SK-N-SH treated with all-trans-retinoic acid at 6 μM for 48 hours (cell line): ENCODE measurements at regions not wholly inside any gene's neighbourhood (a gene's known extent, or its start where the extent isn't known, plus 50 kb on each side); places are given as distances from the start of the nearest gene placed in this dataset.

Experiments
- ATAC-seq: fragments of 200-7000 bp; cut with Tn5 transposase; 3 replicates; pipeline ENCODE4 v1.9.1; 2020; ENCODE audit warnings: mild to moderate bottlenecking, moderate library complexity
- ARNTL ChIP-seq: fragments of 450-650 bp; formaldehyde crosslinking; IDR thresholded peaks from 2 replicates; pipeline ENCODE4 v1.5.0; 2020; ENCODE audit warnings: low read depth, mild to moderate bottlenecking, moderate library complexity, borderline replicate concordance
- ESRRG ChIP-seq: fragments of 250-450 bp; sonication (Bioruptor Pico); IDR thresholded peaks from 2 replicates; pipeline ENCODE4 v1.6.1; 2021; ENCODE audit warnings: mild to moderate bottlenecking
- ISL1 ChIP-seq: fragments of 250-450 bp; sonication (Bioruptor Pico); IDR thresholded peaks from 2 replicates; pipeline ENCODE4 v2.1.2; 2022; ENCODE audit warnings: mild to moderate bottlenecking, moderate library complexity
- OSR1 ChIP-seq: fragments of 250-450 bp; sonication (Bioruptor Pico); IDR thresholded peaks from 2 replicates; pipeline ENCODE4 v1.8.0; 2022; ENCODE audit warnings: moderate library complexity, mild to moderate bottlenecking, inconsistent platforms
- ZNF565 ChIP-seq: fragments of 450-650 bp; formaldehyde crosslinking; conservative IDR thresholded peaks from 2 replicates; pipeline ENCODE4 v1.5.0; 2020; ENCODE audit warnings: low read depth, mild to moderate bottlenecking, moderate library complexity
- TF ChIP-seq, protein P1 (sequence below): fragments of 250-450 bp; sonication (Bioruptor Pico); IDR thresholded peaks from 2 replicates; pipeline ENCODE4 v1.5.0; 2020; ENCODE audit warnings: mild to moderate bottlenecking, moderate library complexity
- TF ChIP-seq, protein P2 (sequence below): fragments of 250-450 bp; sonication (Bioruptor Pico); IDR thresholded peaks from 2 replicates; pipeline ENCODE4 v1.5.1; 2021; ENCODE audit warnings: mild to moderate bottlenecking, moderate library complexity
- TF ChIP-seq, protein P3 (sequence below): fragments of 250-450 bp; sonication (Bioruptor Pico); IDR thresholded peaks from 2 replicates; pipeline ENCODE4 v1.8.0; 2021; ENCODE audit warnings: low read depth, mild to moderate bottlenecking, moderate library complexity, borderline replicate concordance
- TF ChIP-seq, protein P4 (sequence below): fragments of 250-450 bp; sonication (Bioruptor Pico); IDR thresholded peaks from 2 replicates; pipeline ENCODE4 v1.8.0; 2020; ENCODE audit warnings: mild to moderate bottlenecking, moderate library complexity, borderline replicate concordance

DNA sequence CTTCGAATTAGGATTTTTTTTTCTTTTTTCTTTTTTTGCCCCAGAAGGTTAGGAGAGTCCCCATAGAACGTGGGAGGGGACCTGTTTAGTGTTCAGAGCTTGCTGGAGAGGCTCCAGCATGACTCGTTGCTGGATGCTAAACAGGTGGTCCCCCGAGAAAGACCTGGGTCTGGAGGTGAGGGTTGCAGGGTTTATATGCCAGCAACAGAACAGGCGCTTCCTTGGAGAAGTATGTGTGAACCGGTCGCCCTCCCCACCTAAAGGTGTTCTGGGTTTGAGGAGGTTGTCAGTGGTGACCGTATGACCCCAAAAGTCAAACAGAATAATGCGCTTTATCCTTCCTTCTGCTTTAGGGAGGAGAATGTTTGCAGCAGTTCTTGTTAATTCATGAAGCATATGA lies 52.1 kb upstream of the SHOX start (continued):
- TF ChIP-seq, protein P1, sequence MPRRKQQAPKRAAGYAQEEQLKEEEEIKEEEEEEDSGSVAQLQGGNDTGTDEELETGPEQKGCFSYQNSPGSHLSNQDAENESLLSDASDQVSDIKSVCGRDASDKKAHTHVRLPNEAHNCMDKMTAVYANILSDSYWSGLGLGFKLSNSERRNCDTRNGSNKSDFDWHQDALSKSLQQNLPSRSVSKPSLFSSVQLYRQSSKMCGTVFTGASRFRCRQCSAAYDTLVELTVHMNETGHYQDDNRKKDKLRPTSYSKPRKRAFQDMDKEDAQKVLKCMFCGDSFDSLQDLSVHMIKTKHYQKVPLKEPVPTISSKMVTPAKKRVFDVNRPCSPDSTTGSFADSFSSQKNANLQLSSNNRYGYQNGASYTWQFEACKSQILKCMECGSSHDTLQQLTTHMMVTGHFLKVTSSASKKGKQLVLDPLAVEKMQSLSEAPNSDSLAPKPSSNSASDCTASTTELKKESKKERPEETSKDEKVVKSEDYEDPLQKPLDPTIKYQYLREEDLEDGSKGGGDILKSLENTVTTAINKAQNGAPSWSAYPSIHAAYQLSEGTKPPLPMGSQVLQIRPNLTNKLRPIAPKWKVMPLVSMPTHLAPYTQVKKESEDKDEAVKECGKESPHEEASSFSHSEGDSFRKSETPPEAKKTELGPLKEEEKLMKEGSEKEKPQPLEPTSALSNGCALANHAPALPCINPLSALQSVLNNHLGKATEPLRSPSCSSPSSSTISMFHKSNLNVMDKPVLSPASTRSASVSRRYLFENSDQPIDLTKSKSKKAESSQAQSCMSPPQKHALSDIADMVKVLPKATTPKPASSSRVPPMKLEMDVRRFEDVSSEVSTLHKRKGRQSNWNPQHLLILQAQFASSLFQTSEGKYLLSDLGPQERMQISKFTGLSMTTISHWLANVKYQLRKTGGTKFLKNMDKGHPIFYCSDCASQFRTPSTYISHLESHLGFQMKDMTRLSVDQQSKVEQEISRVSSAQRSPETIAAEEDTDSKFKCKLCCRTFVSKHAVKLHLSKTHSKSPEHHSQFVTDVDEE (CRISPR knock-in tag), result no peak
- TF ChIP-seq ARNTL (CRISPR knock-in tag) (no peak), ESRRG (no peak)
- TF ChIP-seq, protein P2, sequence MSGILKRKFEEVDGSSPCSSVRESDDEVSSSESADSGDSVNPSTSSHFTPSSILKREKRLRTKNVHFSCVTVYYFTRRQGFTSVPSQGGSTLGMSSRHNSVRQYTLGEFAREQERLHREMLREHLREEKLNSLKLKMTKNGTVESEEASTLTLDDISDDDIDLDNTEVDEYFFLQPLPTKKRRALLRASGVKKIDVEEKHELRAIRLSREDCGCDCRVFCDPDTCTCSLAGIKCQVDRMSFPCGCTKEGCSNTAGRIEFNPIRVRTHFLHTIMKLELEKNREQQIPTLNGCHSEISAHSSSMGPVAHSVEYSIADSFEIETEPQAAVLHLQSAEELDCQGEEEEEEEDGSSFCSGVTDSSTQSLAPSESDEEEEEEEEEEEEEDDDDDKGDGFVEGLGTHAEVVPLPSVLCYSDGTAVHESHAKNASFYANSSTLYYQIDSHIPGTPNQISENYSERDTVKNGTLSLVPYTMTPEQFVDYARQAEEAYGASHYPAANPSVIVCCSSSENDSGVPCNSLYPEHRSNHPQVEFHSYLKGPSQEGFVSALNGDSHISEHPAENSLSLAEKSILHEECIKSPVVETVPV (CRISPR knock-in tag), result no peak
- TF ChIP-seq, all 23 proteins: peak for 0

DNA sequence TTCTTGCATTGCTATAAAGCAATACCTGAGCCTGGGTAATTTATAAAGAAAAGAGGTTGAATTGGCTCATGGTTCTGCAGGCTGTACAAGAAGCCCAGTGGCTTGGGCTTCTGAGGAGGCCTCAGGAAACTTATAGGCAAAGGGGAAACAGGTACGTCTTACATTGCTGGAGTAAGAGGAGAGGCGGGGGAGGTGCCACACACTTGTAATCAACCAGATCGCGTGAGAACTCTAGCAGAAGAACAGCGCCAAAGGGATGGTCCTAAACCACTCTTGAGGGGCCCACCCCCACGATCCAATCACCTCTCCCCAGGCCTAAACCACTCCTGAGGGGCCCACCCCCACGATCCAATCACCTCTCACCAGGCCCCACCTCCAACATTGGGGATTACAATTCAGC lies 50.6 kb upstream of the SHOX start:
- TF ChIP-seq OSR1 (CRISPR knock-in tag) (no peak), ZNF565 (CRISPR knock-in tag) (no peak), ISL1 (no peak)
- TF ChIP-seq, protein P3, sequence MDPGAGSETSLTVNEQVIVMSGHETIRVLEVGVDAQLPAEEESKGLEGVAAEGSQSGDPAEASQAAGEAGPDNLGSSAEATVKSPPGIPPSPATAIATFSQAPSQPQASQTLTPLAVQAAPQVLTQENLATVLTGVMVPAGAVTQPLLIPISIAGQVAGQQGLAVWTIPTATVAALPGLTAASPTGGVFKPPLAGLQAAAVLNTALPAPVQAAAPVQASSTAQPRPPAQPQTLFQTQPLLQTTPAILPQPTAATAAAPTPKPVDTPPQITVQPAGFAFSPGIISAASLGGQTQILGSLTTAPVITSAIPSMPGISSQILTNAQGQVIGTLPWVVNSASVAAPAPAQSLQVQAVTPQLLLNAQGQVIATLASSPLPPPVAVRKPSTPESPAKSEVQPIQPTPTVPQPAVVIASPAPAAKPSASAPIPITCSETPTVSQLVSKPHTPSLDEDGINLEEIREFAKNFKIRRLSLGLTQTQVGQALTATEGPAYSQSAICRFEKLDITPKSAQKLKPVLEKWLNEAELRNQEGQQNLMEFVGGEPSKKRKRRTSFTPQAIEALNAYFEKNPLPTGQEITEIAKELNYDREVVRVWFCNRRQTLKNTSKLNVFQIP (CRISPR knock-in tag), result no peak
- TF ChIP-seq, protein P4, sequence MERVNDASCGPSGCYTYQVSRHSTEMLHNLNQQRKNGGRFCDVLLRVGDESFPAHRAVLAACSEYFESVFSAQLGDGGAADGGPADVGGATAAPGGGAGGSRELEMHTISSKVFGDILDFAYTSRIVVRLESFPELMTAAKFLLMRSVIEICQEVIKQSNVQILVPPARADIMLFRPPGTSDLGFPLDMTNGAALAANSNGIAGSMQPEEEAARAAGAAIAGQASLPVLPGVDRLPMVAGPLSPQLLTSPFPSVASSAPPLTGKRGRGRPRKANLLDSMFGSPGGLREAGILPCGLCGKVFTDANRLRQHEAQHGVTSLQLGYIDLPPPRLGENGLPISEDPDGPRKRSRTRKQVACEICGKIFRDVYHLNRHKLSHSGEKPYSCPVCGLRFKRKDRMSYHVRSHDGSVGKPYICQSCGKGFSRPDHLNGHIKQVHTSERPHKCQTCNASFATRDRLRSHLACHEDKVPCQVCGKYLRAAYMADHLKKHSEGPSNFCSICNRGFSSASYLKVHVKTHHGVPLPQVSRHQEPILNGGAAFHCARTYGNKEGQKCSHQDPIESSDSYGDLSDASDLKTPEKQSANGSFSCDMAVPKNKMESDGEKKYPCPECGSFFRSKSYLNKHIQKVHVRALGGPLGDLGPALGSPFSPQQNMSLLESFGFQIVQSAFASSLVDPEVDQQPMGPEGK, result no peak
- no peak for ATAC-seq
